HG03196 (cell line): ENCODE measurements at regions not wholly inside any gene's neighbourhood (a gene's known extent, or its start where the extent isn't known, plus 50 kb on each side); places are given as distances from the start of the nearest gene placed in this dataset.

Experiments used
- ATAC-seq: cut with Tn5 transposase; IDR thresholded peaks from one replicate; pipeline ENCODE4 v1.9.1; 2021; ENCODE audit not compliant: unreplicated experiment

DNA sequence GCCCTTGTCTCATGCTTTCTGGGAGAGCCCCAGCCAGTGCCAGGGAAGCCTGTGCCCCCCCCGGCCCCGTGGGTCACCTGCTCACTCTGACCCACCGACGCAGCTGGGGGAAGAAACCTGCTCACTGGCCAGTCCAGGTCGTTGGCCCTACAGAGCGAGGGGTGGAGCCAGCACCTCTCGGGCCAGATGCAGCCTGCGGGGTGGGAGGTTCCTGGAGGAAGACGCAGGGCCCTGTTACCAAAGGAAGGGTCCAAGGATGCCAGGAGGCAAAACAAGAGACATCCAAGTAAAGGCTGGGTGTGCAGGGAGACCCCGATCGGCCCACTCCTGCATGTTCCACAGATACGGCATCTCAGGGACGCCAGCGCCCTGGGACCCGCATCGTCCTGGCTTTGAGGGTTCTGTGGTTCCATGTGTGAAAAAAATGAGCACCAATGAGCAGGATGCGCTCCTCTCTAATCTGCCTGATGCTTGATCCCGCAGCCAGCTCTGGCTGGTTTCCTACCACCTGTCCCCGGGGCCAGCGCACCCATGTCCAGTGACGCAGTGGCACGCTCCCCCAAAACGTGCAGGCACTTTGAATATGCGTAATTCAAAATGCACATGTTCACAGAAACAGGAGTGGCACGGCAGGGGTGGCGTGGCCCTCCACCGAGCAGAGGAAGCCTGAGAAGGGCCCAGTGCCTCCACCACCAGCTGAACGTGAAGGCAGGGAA is 66.0 kb upstream of the GALNT9 start:
- no peak for ATAC-seq

DNA sequence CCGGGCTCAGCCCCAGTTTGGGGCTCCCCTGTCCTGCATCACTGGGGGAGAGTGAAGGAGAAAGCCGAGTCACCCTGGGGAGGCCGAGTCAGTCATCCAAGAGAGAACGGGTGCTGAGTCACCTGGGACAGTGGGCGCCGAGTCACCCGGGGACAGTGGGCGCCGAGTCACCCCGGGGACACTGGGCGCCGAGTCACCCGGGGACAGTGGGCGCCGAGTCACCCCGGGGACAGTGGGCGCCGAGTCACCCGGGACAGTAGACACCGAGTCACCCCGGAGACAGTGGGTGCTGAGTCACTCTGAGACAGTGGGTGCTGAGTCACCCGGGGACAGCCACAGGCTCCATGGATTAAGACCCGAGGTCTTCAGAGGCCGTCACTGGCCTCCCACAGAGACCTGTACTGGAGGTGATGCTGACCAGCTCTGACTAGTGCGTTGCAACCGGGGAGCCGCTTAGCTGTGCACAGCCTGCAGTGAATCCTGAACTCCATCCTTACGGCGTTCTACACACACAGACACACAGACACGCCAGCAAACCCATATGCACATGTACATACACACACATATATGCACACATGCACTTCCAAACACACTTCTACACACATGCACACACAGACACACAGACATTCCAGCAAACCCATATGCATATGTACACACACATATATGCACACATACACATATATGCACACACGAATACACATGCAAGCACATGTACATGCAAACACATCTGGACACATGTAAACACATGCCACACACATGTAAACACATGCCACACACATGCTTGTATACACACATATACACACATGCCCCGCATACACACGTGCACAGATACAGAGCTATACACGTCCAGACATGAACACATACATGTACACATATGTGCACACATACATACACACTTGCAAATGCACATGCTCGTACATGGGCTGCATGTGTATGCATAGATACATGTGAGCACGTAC is 64.9 kb upstream of the GALNT9 start:
- no peak for ATAC-seq

- ATAC-seq = no peak
Observed at GRCh38 chr12:132393245-132393795, 63.9 kb upstream of the GALNT9 start.

DNA sequence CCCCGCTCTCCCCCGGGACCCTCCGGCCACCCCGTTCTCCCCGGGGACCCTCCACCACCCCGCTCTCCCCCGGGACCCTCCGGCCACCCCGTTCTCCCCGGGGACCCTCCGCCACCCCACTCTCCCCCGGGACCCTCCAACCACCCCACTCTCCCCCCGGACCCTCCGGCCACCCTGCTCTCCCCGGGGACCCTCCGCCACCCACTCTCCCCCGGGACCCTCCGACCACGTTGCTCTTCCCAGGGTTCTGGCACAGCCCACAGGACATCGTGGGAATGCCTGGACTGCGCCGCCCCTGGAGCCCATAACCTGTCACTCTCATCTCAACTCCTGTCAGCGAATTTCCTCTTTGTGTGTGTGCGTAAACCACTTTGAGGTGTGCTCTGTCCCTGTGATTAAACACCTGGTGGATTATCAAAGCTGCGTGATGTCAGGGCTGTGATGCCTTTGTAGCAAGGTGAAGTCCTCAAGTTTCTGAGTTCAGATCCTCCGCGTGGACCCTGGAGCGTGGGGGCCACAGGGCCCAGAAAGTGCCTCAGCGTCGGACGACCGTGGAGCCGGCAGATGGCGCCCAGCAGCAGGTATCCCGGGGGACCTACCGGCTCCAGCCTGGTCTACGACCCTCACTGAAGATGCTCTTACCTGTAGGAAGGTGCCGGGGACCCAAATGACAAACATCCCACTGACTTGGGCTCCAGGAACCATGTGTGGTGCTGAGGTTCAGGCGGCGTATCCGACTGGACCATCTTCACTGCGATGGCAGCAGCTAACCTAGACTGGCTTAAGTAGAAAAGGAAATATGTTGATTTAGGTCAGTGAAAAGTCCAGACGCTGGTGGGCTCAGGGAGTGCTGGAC is 63.2 kb upstream of the GALNT9 start:
- no peak for ATAC-seq

GRCh38 chr12:132391326-132392041 is 62.1 kb upstream of the GALNT9 start:
- ATAC-seq = no peak

DNA sequence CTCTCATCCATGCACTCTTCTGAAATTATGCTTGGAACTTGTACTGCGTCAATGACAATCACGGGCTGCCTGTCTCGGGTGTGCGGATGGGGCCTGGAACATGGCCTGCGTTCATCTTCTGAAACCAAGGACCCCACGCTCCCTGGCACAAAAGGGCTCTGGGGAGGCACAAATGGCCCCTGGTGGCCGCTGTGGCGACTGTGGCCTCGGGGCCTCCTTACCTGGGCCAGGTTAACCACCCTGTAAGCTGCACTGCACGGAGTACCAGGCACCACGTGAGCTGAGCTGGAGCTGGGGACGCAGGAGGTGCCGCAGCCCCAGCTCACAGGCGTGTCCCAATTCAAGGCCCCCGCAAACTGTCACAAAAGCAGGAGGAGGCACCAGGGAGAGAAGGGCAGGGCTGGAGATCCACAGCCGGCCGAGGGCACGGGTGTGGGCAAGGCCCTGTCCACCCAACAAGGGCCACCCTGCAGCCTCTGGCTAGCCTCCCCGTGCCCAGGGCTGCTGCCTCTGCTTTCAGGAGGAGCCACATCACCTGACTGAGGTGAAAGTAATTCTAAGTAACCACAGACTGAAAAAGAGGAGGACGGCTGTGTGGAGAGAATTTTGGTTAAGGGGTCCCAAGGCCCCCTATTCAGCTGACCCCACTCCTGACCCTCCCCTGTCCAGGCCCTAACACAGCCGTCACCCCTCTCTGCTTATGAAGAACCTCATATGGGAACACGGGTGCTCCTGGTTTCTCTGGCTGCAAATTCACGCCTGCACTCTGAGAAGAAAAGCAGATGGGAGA is 61.1 kb upstream of the GALNT9 start:
- ATAC-seq = no peak

DNA sequence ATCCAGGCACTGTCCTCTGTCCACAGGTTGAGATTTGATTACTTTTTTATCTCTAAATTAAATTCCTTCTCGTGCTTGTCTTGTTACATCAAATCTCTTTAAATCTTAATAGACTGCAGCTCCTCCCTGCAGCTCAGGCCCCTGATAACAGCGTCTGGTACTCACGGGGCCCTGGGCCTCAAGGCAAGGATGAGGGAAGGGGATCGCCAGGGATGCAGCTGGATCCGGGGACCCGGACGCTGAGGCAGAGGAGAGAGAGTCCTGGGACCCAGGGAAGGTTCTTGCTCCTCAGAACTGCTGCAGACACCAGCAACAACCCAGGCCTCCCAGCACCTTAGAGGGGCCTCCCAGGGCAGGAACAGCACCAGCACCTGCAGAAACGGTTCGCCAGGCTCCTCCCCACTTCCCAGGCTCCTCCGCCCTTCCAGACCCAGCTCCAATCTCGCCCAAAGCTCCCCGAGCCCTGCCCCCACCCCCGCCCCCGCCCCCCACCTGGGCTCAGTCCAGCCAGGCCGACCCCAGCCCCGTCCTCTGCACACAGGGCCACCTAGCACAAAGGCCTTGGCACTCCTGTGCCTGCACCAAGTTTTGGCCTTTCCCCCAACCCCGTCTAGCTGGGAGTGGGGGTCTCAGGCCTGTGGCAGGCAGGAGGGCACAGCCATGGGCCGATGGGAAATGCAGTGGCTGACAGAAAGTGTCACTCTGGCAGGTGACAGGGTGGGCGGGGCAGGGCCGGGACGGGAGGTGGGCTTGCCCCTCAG is 60.3 kb upstream of the GALNT9 start:
- no peak for ATAC-seq

DNA sequence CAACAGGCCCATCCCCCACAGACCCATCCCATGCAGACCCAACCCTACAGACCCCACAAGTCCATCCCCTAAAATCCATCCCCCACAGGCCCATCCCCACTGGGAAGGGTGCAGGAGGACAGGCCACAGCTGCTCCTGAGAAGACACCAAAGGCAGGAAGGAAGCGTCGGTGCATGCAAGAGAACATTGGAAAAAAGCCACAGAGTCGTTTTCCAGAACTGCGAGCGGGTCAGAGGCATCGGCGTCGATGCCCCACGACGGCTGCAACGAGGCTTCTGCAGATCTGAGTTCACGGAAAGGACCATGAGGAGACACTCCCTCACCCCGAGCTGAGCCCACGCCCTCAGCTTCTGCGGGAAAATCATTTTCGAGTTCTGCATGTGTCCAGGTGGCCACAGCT is 59.6 kb upstream of the GALNT9 start:
- ATAC-seq = no peak

DNA sequence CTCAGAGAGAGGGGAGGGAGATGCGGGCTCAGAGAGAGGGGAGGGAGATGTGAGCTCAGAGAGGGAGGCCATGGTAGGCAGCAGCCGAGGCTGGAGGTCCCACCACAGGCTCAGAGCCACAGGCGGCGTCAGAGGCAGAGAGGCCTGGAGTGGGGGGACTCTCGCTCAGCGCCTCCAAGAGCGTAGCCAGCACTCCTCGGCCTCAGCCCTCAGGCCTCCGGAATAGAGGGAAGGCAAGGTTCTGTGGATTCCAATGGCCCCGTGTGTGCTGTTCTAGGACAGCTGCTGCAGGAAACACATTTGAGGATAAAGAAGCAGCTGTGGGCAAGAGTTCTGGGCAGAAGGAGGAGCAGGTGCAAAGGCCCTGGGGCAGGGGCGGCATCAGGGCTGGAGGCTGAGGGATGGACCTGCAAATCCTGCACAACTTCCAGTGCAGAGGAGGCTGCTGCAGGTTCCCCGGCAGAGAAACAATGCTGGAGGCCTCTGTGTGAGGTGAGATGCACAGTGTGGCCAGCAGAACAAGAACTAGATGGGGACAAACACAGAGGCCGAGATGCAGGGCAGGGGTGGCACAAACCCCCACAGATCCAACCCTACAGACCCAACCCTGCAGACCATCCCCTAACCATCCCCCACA is 59.1 kb upstream of the GALNT9 start:
- ATAC-seq = no peak

GRCh38 chr12:132386926-132387497 is 57.6 kb upstream of the GALNT9 start:
- ATAC-seq = no peak

DNA sequence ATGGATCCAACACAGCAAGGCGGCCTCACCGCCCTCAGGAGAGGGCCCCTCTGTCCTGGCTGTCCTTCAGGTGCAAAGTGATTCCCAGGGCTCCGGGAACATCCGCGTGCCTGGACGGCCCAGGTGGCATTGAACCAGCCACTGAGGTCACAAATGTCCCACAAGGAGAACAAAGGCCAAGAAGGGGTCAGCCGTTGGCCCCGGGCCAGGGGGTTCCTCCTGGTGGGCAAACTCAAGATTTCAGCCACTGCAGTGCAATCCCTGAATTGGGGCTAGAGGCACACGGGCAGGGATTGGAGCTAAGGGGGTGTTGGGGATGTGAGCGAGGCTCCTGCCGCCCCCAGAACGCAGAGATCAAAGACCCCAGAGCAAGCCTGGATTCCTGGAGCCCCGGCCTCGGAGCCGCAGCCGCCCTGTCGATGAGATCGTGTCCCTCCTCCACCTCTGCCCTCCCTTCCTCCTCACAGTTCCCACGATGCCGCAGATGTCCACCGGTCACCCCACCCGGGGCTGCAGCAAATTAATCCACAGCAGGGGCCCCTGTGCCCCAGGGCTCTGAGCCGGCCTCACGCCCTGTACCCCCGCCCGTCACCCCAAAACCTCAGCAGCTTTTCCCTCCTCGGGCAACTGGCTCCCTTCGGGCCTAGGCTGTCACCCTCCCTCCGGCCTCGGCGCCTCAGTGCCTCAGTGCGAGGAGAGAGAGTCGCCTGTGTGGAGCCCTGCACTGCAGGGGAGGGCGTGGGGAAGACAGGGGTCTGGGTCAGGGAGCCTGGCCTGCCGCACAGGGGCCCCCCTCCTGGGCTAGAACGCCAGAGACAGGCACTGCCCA is 56.7 kb upstream of the GALNT9 start:
- ATAC-seq = no peak

DNA sequence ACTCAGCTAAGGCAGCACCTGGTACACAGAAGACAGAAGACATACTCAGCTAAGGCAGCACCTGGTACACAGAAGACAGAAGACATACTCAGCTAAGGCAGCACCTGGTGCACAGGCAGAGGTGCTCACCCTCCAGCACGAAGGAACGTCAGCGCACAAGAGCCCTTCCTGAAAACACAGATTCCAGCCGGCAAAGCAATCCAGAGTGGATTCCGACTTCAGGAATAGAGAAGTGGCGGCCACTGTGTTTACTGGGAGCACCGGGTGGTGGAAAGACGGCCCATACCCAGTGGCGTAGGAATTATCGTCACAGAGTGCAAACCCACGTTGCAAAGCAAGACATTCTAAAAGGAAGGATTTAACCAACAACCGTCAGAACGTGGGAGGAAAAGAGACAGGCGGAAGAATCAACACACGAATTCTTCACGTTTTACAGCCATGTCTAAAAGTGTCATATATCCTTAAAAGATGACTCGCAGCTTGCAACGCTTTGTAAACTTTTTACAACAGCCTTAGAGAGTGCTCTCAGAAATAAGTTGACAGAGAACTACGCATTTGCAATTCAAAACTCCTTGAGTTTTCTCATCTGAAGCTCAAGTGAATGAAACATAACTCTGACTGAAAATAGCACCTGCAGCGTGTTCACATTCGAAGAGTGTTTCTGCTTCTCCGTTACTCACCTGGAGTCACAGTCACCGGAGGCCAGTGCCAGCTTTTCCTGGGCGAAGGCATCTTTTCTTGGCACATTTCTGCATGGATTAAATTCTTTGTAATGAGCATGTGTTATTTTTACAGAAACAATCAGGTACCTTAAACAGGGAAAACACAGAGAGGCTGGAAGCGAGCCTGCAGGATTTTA is 55.8 kb upstream of the GALNT9 start:
- ATAC-seq = no peak

- ATAC-seq = no peak
Observed at GRCh38 chr12:132380641-132381040, 51.3 kb upstream of the GALNT9 start.

- ATAC-seq = no peak
Observed at GRCh38 chr12:132379996-132380395, 50.6 kb upstream of the GALNT9 start.

DNA sequence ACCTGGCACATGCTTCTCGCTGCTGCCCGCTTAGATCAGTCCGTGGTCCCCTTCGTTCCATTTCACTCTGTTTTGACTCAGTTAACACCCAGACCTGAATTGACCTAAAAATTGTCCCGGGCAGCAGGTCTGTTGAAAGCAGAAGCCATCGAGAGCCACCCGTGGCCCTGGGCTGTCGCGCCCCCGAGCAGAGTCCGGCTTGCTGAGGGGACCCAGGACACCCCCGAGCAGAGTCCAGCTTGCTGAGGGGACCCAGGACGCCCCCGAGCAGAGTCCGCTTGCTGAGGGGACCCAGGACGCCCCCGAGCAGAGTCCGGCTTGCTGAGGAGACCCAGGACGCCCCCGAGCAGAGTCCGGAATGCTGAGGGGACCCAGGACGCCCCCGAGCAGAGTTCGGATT is 50.2 kb upstream of the GALNT9 start:
- ATAC-seq = no peak
